ENCODE measurements at regions not wholly inside any gene's neighbourhood (a gene's known extent, or its start where the extent isn't known, plus 50 kb on each side); places are given as distances from the start of the nearest gene placed in this dataset.
A peak's percentile ranks its signal among the peaks of the same experiment; 100 is the strongest.

DNA sequence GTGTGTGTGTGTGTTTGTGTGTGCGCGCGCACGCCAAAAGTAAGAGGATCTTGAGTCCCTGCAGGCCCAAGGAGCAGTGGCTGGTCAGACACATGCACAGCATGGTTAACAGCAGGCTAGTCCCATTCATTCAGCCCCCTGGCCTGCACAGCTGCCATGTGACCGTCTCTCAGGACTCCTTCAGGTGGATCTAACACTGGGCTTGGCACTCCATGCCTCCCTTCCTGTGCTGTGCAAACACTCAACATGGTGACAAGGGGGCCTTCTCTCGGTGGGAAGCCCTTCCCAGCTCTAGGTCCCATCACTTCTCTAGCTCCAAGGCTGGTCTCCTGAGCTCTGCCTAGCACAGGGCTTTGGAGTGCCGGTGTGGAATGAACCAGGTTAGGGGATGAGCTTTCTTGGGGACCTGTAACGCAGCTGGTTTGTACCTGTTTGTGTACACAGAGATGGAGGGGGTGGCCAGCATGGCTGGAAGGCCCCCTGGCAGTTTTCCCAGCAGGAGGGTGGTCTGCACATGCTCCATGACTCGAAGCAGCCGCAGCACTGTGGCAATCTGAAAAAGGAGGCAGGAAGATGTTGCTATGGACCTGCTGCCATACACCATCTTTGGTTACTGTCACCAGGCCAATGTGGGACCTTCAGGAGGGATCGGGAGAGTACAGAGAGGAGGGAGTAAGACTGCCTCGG lies 69.4 kb upstream of the GCSH start:
- TF ChIP-seq RBBP5 (IDR thresholded peaks at IDR 0.05; ENCODE audit: borderline replicate concordance, low read depth, low read length), result no peak
- no peak for TF ChIP-seq PHF8 (conservative IDR thresholded peaks at IDR 0.05; ENCODE audit: low read depth, low read length)
- no peak for TF ChIP-seq MAFK (IDR thresholded peaks at IDR 0.05; ENCODE audit: low read depth, low read length)
- no peak for TF ChIP-seq RNF2 (IDR thresholded peaks at IDR 0.05; ENCODE audit: borderline replicate concordance, low read depth, low read length, missing control alignments, poor library complexity, severe bottlenecking)
- no peak for TF ChIP-seq TCF12 (IDR thresholded peaks at IDR 0.05; ENCODE audit: low read depth, low read length)
- no peak for TF ChIP-seq TAF7 (optimal IDR thresholded peaks at IDR 0.05; ENCODE audit: borderline replicate concordance, low read depth, low read length)
- TF ChIP-seq HDAC6 (IDR thresholded peaks at IDR 0.05; ENCODE audit: low read depth, low read length), result no peak
- TF ChIP-seq NRF1 (IDR thresholded peaks at IDR 0.05; ENCODE audit: low read depth, low read length), result no peak
- TF ChIP-seq EGR1 (IDR thresholded peaks at IDR 0.05; ENCODE audit: borderline replicate concordance, low read depth, low read length), result no peak
- no peak for TF ChIP-seq SP4 (IDR thresholded peaks at IDR 0.05; ENCODE audit: low read length)
- no peak for TF ChIP-seq POLR2AphosphoS5 (IDR thresholded peaks at IDR 0.05; ENCODE audit: low read depth, low read length)
- 93% methylated on average over 12 of the region's 12 CpGs; no CpG with 5 or more reads in 1 of the 2 experiments for WGBS, 2 experiments (ENCODE audit: extremely low coverage in 1 of 2, insufficient coverage in 1 of 2, insufficient read length in 1 of 2, insufficient replicate concordance in 2 of 2, low coverage in 1 of 2, low lambda C conversion rate in 2 of 2, missing lambda C conversion rate in 1 of 2)
- H3K9ac ChIP-seq (replicated peaks in 1 of 4; ENCODE audit: extremely low read depth in 1 of 4, low read depth in 3 of 4, low read length in 3 of 4), result no peak overlapping the region
- H3K36me3 ChIP-seq (ENCODE audit: control insufficient read depth in 2 of 4, insufficient read depth in 4 of 4, low read length in 3 of 4), result no peaks in the 10 kb centered on the region; a peak in 1 of 8 replicates
- no peaks in the 10 kb centered on the region for H3K27me3 ChIP-seq (replicated peaks in 1 of 4; ENCODE audit: control insufficient read depth in 3 of 4, extremely low read depth in 1 of 4, insufficient read depth in 3 of 4, low read length in 3 of 4)
- no peak overlapping the region for H4K5ac ChIP-seq (ENCODE audit: insufficient read length, low read depth, low read length)
- H3K4me3 ChIP-seq (ENCODE audit: extremely low read depth in 1 of 4, insufficient read depth in 2 of 4, low read depth in 3 of 4, low read length in 4 of 4), result no peak overlapping the region
- peak overlapping the region; percentile 68; the same call in 1 of the 2 replicates for H2BK12ac ChIP-seq (ENCODE audit: low read depth, low read length)
- H3K9me3 ChIP-seq (ENCODE audit: insufficient read depth in 2 of 2, low read depth in 1 of 2, low read length in 1 of 2), result peaks cover 0 to 3% of the 10 kb centered on the region in 2 experiments; a peak in 1 of 4 replicates
- no peak for FAIRE-seq
- no peak overlapping the region for H4K91ac ChIP-seq (replicated peaks; ENCODE audit: insufficient read length, low read length)
- H3K56ac ChIP-seq (replicated peaks; ENCODE audit: insufficient read length, low read depth, low read length), result no peak overlapping the region
- no peak overlapping the region for H3K27ac ChIP-seq (ENCODE audit: low read depth, low read length)
- no peak overlapping the region for H2BK15ac ChIP-seq (ENCODE audit: low read length)
- ChIA-PET CTCF (ENCODE audit: partially characterized antibody) (interaction anchor here (1.0 to 1.6 kb wide), 4 partner anchors 12 to 50 kb away, joined by 3 to 6 read pairs (median 4); no protein-coding TSS in a partner anchor), POLR2A (ENCODE audit: partially characterized antibody) (interaction anchor here (1.6 to 2.1 kb wide), 2 partner anchors 11 to 15 kb away, joined by 3 to 7 read pairs; no protein-coding TSS in a partner anchor)
- no peaks in the 10 kb centered on the region for H3K79me1 ChIP-seq (ENCODE audit: low read depth, low read length)
- no peak overlapping the region for H2AFZ ChIP-seq (ENCODE audit: low read length)
- H3K79me2 ChIP-seq (ENCODE audit: control insufficient read depth in 1 of 2, insufficient read depth in 2 of 2, low read length in 2 of 2), result no peaks in the 10 kb centered on the region
- no peak overlapping the region for H3K18ac ChIP-seq (ENCODE audit: extremely low read depth, low read length)
- no peak overlapping the region for H2BK120ac ChIP-seq (replicated peaks; ENCODE audit: low read depth, low read length)
- no peak overlapping the region for H2BK20ac ChIP-seq (ENCODE audit: low read length)
- no peaks in the 10 kb centered on the region for H3K4me1 ChIP-seq (replicated peaks in 1 of 4; ENCODE audit: control insufficient read depth in 3 of 4, insufficient read depth in 4 of 4, low read length in 3 of 4)
- H2BK5ac ChIP-seq (ENCODE audit: low read depth, low read length), result no peak overlapping the region
- no peak overlapping the region for H3K4ac ChIP-seq (replicated peaks; ENCODE audit: insufficient read length, low read depth, low read length)
- no peak overlapping the region for H2AK5ac ChIP-seq (ENCODE audit: low read depth, low read length)
- no peak for DNase-seq (ENCODE audit: low read depth in 1 of 2, low spot score in 2 of 2)
- peaks cover 0 to 8% of the 10 kb centered on the region in 2 experiments for H4K20me1 ChIP-seq (replicated peaks in 1 of 2; ENCODE audit: control insufficient read depth in 1 of 2, insufficient read depth in 2 of 2, low read length in 2 of 2)
- H4K8ac ChIP-seq (ENCODE audit: extremely low read depth, insufficient read depth, low read length), result no peak overlapping the region; the same call in 1 of the 2 replicates
- no peak overlapping the region for H3K14ac ChIP-seq (ENCODE audit: insufficient read length)
- H3K23ac ChIP-seq (ENCODE audit: insufficient read length), result no peak overlapping the region
- no peak overlapping the region for H3K4me2 ChIP-seq (ENCODE audit: insufficient read depth in 1 of 2, low read depth in 2 of 2, low read length in 2 of 2)
- H3K23me2 ChIP-seq (ENCODE audit: low read depth, low read length), result peaks cover 5% of the 10 kb centered on the region; the same call in 1 of the 2 replicates

Measured in H1 (cell line).